Mesenchymal stem cell (in vitro differentiated cells and primary cell): ENCODE measurements at regions not wholly inside any gene's neighbourhood (a gene's known extent, or its start where the extent isn't known, plus 50 kb on each side); places are given as distances from the start of the nearest gene placed in this dataset.

Experiments used
- DNase-seq: peaks from one replicate; pipeline ENCODE4 v3.0.0-alpha.2; 2013
- H2AFZ ChIP-seq: one replicate; pipeline ENCODE4 v1.6.1; 2013; ENCODE audit warnings: low read depth, mild to moderate bottlenecking, control low read depth, inconsistent platforms, low read length, moderate library complexity
- H2AK5ac ChIP-seq: 2 replicates; pipeline ENCODE4 v1.6.1; 2013; ENCODE audit warnings: low read length, moderate library complexity, mild to moderate bottlenecking, inconsistent platforms; ENCODE audit not compliant: severe bottlenecking
- H2BK120ac ChIP-seq: one replicate; pipeline ENCODE4 v1.6.1; 2013; ENCODE audit warnings: low read depth, mild to moderate bottlenecking, inconsistent platforms, low read length, moderate library complexity
- H2BK12ac ChIP-seq, 2 experiments: one replicate each; pipeline ENCODE4 v1.6.1; 2013; ENCODE audit warnings: inconsistent platforms in 2 of 2, low read length in 2 of 2, mild to moderate bottlenecking in 2 of 2, moderate library complexity in 2 of 2, control low read depth in 1 of 2
- H2BK15ac ChIP-seq: one replicate; pipeline ENCODE4 v1.6.1; 2013; ENCODE audit warnings: mild to moderate bottlenecking, low read depth, inconsistent platforms; ENCODE audit not compliant: poor library complexity, severe bottlenecking
- H2BK5ac ChIP-seq: 2 replicates; pipeline ENCODE4 v1.6.1; 2013; ENCODE audit warnings: low read depth, mild to moderate bottlenecking, low read length, control low read depth, inconsistent platforms; ENCODE audit not compliant: poor library complexity, severe bottlenecking
- H3K14ac ChIP-seq, 2 experiments: one replicate each; pipeline ENCODE4 v1.6.1; 2013; ENCODE audit warnings: inconsistent platforms in 2 of 2, low read length in 2 of 2, control low read depth in 1 of 2, mild to moderate bottlenecking in 1 of 2, moderate library complexity in 1 of 2
- H3K18ac ChIP-seq, 2 experiments: one replicate each; pipeline ENCODE4 v1.6.1; 2013; ENCODE audit warnings: inconsistent platforms in 2 of 2, low read length in 2 of 2, control low read depth in 1 of 2, low read depth in 1 of 2, mild to moderate bottlenecking in 1 of 2
- H3K23ac ChIP-seq, 2 experiments: one replicate each; pipeline ENCODE4 v1.6.1; 2013; ENCODE audit warnings: inconsistent platforms in 2 of 2, low read length in 2 of 2, mild to moderate bottlenecking in 2 of 2, moderate library complexity in 2 of 2, control low read depth in 1 of 2
- H3K27ac ChIP-seq: 2 replicates; pipeline ENCODE4 v1.5.1; 2013; ENCODE audit warnings: mild to moderate bottlenecking, moderate library complexity, low read length, control low read depth, inconsistent platforms; ENCODE audit not compliant: poor library complexity, severe bottlenecking
- H3K27me3 ChIP-seq, 2 experiments: 2 replicates each; pipeline versions ENCODE4 v1.6.1 to v1.7.0; 2013; ENCODE audit warnings: low read length in 2 of 2, mild to moderate bottlenecking in 2 of 2, moderate library complexity in 2 of 2, control low read depth in 1 of 2, inconsistent platforms in 1 of 2; ENCODE audit not compliant: control insufficient read depth in 1 of 2, insufficient read depth in 1 of 2
- H3K36me3 ChIP-seq, 2 experiments: 2 replicates each; pipeline versions ENCODE4 v1.6.1 to v1.7.0; 2013; ENCODE audit warnings: low read length in 2 of 2, control low read depth in 1 of 2, inconsistent platforms in 1 of 2, low read depth in 1 of 2, mild to moderate bottlenecking in 1 of 2; ENCODE audit not compliant: insufficient read depth in 2 of 2, control insufficient read depth in 1 of 2
- H3K4ac ChIP-seq, 2 experiments: one replicate each; pipeline ENCODE4 v1.6.1; 2013; ENCODE audit warnings: inconsistent platforms in 2 of 2, low read length in 2 of 2, mild to moderate bottlenecking in 2 of 2, moderate library complexity in 2 of 2, control low read depth in 1 of 2, low read depth in 1 of 2
- H3K4me1 ChIP-seq: 2 replicates; pipeline ENCODE4 v1.6.1; 2013; ENCODE audit warnings: low read depth, low read length, control low read depth; ENCODE audit not compliant: control insufficient read depth, insufficient read depth
- H3K4me2 ChIP-seq: 2 replicates; pipeline ENCODE4 v1.6.1; 2013; ENCODE audit warnings: low read length, mild to moderate bottlenecking, inconsistent platforms; ENCODE audit not compliant: poor library complexity, severe bottlenecking
- H3K4me3 ChIP-seq, 2 experiments: 2 replicates each; pipeline versions ENCODE4 v1.5.1 to v1.7.0; 2013; ENCODE audit warnings: low read length in 2 of 2, mild to moderate bottlenecking in 2 of 2, control low read depth in 1 of 2, low read depth in 1 of 2; ENCODE audit not compliant: insufficient read depth in 1 of 2
- H3K79me1 ChIP-seq: replicated peaks from 2 replicates; pipeline ENCODE4 v1.6.1; 2013; ENCODE audit warnings: mild to moderate bottlenecking, control low read depth, low read length, inconsistent platforms; ENCODE audit not compliant: poor library complexity, severe bottlenecking
- H3K9ac ChIP-seq: 2 replicates; pipeline ENCODE4 v1.7.0; 2013; ENCODE audit warnings: mild to moderate bottlenecking, low read length, moderate library complexity
- H3K9me3 ChIP-seq: 2 replicates; pipeline ENCODE4 v1.7.0; 2013; ENCODE audit warnings: mild to moderate bottlenecking, low read length; ENCODE audit not compliant: control insufficient read depth
- H4K8ac ChIP-seq: one replicate; pipeline ENCODE4 v1.6.1; 2013; ENCODE audit warnings: inconsistent platforms, mild to moderate bottlenecking, low read length, moderate library complexity
- H4K91ac ChIP-seq: one replicate; pipeline ENCODE4 v1.6.1; 2013; ENCODE audit warnings: mild to moderate bottlenecking, low read length, inconsistent platforms
- WGBS: methylation state at CpG from one replicate; pipeline ENCODE4 v1.1.7; 2013; ENCODE audit warnings: mixed read lengths; 5-methylcytosine and 5-hydroxymethylcytosine counted together

GRCh38 chr13:111919849-111920248 is 147.1 kb upstream of the SOX1 start:
- Histone ChIP-seq H4K91ac (no peak overlapping the region), H3K79me1 (no peaks in the 10 kb centered on the region), H3K23ac (no peak overlapping the region), H2BK120ac (no peak overlapping the region), H2BK15ac (no peak overlapping the region), H3K36me3 (no peaks in the 10 kb centered on the region), H3K27ac (no peak overlapping the region), H3K18ac (no peak overlapping the region), H2AFZ (no peak overlapping the region), H3K9ac (no peak overlapping the region), H3K9me3 (no peaks in the 10 kb centered on the region), H3K4ac (no peak overlapping the region), H3K4me3 (no peak overlapping the region), H2BK5ac (no peak overlapping the region), H3K4me1 (no peaks in the 10 kb centered on the region), H4K8ac (no peak overlapping the region), H3K4me2 (no peak overlapping the region), H3K14ac (no peak overlapping the region), H3K27me3 (no peaks in the 10 kb centered on the region), H2AK5ac (no peak overlapping the region), H2BK12ac (no peak overlapping the region)
- 80% methylated on average over 13 of the region's 13 CpGs for WGBS
- DNase-seq = no peak

GRCh38 chr13:111920306-111920931 is 146.5 kb upstream of the SOX1 start:
- WGBS = 85% methylated on average over 21 of the region's 21 CpGs
- H3K9ac ChIP-seq = no peak overlapping the region
- DNase-seq = no peak
- no peak overlapping the region for H2BK120ac ChIP-seq
- H3K23ac ChIP-seq = no peak overlapping the region
- H2BK12ac ChIP-seq = no peak overlapping the region
- no peak overlapping the region for H4K91ac ChIP-seq
- no peaks in the 10 kb centered on the region for H3K79me1 ChIP-seq
- H4K8ac ChIP-seq = no peak overlapping the region
- no peak overlapping the region for H3K27ac ChIP-seq
- H3K4me1 ChIP-seq = no peaks in the 10 kb centered on the region
- H3K9me3 ChIP-seq = no peaks in the 10 kb centered on the region
- no peak overlapping the region for H2BK15ac ChIP-seq
- H3K14ac ChIP-seq = no peak overlapping the region
- H3K18ac ChIP-seq = no peak overlapping the region
- no peak overlapping the region for H3K4ac ChIP-seq
- no peak overlapping the region for H3K4me3 ChIP-seq
- H2AFZ ChIP-seq = no peak overlapping the region
- no peaks in the 10 kb centered on the region for H3K27me3 ChIP-seq
- no peaks in the 10 kb centered on the region for H3K36me3 ChIP-seq
- H3K4me2 ChIP-seq = no peak overlapping the region
- no peak overlapping the region for H2AK5ac ChIP-seq
- no peak overlapping the region for H2BK5ac ChIP-seq

GRCh38 chr13:111920932-111921705 is 145.8 kb upstream of the SOX1 start:
- H2AFZ ChIP-seq = no peak overlapping the region
- H3K79me1 ChIP-seq = no peaks in the 10 kb centered on the region
- H2BK15ac ChIP-seq = no peak overlapping the region
- no peak overlapping the region for H3K18ac ChIP-seq
- H3K4me3 ChIP-seq = no peak overlapping the region
- H2BK120ac ChIP-seq = no peak overlapping the region
- no peaks in the 10 kb centered on the region for H3K4me1 ChIP-seq
- no peak overlapping the region for H3K4me2 ChIP-seq
- H3K9me3 ChIP-seq = no peaks in the 10 kb centered on the region
- H4K8ac ChIP-seq = no peak overlapping the region
- WGBS = 70% methylated on average over 30 of the region's 30 CpGs
- no peak overlapping the region for H2BK12ac ChIP-seq
- no peak overlapping the region for H3K14ac ChIP-seq
- no peaks in the 10 kb centered on the region for H3K36me3 ChIP-seq
- H2BK5ac ChIP-seq = no peak overlapping the region
- no peak overlapping the region for H2AK5ac ChIP-seq
- no peak overlapping the region for H3K4ac ChIP-seq
- H3K9ac ChIP-seq = no peak overlapping the region
- DNase-seq = no peak
- no peak overlapping the region for H4K91ac ChIP-seq
- no peak overlapping the region for H3K27ac ChIP-seq
- H3K27me3 ChIP-seq = no peaks in the 10 kb centered on the region
- no peak overlapping the region for H3K23ac ChIP-seq

- no peak for DNase-seq
Observed at GRCh38 chr13:111922086-111922485, 144.9 kb upstream of the SOX1 start.

More at GRCh38 chr13:111922086-111922485, 144.9 kb upstream of the SOX1 start:
- H2AK5ac ChIP-seq = no peak overlapping the region
- H3K18ac ChIP-seq = no peak overlapping the region
- no peak overlapping the region for H2BK5ac ChIP-seq
- no peaks in the 10 kb centered on the region for H3K79me1 ChIP-seq
- H3K4ac ChIP-seq = no peak overlapping the region
- no peak overlapping the region for H2BK120ac ChIP-seq
- H4K91ac ChIP-seq = no peak overlapping the region
- no peak overlapping the region for H2BK12ac ChIP-seq
- H3K4me3 ChIP-seq = no peak overlapping the region
- no peak overlapping the region for H4K8ac ChIP-seq
- H3K23ac ChIP-seq = no peak overlapping the region
- H3K27me3 ChIP-seq = no peaks in the 10 kb centered on the region
- H3K4me2 ChIP-seq = no peak overlapping the region
- H3K36me3 ChIP-seq = no peaks in the 10 kb centered on the region
- no peaks in the 10 kb centered on the region for H3K4me1 ChIP-seq
- WGBS = 78% methylated on average over 10 of the region's 10 CpGs
- no peak overlapping the region for H2BK15ac ChIP-seq
- H3K9ac ChIP-seq = no peak overlapping the region
- no peaks in the 10 kb centered on the region for H3K9me3 ChIP-seq
- H2AFZ ChIP-seq = no peak overlapping the region
- H3K27ac ChIP-seq = no peak overlapping the region
- no peak overlapping the region for H3K14ac ChIP-seq
